ENCODE measurements at regions not wholly inside any gene's neighbourhood (a gene's known extent, or its start where the extent isn't known, plus 50 kb on each side); places are given as distances from the start of the nearest gene placed in this dataset.

GRCh38 chr5:106493910-106494309, 1176.8 kb downstream of the EFNA5 start:
- TF ChIP-seq CREB5 (CRISPR knock-in tag; IDR thresholded peaks at IDR 0.05; ENCODE audit: low read depth) (no peak), OSR1 (CRISPR knock-in tag; IDR thresholded peaks at IDR 0.05) (no peak), ZFP30 (CRISPR knock-in tag; IDR thresholded peaks at IDR 0.05) (no peak), GLIS3 (CRISPR knock-in tag; IDR thresholded peaks at IDR 0.05) (no peak), ISL1 (CRISPR knock-in tag; IDR thresholded peaks at IDR 0.05) (no peak)
- TF ChIP-seq, protein P1, sequence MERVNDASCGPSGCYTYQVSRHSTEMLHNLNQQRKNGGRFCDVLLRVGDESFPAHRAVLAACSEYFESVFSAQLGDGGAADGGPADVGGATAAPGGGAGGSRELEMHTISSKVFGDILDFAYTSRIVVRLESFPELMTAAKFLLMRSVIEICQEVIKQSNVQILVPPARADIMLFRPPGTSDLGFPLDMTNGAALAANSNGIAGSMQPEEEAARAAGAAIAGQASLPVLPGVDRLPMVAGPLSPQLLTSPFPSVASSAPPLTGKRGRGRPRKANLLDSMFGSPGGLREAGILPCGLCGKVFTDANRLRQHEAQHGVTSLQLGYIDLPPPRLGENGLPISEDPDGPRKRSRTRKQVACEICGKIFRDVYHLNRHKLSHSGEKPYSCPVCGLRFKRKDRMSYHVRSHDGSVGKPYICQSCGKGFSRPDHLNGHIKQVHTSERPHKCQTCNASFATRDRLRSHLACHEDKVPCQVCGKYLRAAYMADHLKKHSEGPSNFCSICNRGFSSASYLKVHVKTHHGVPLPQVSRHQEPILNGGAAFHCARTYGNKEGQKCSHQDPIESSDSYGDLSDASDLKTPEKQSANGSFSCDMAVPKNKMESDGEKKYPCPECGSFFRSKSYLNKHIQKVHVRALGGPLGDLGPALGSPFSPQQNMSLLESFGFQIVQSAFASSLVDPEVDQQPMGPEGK (CRISPR knock-in tag; IDR thresholded peaks at IDR 0.05; ENCODE audit: borderline replicate concordance), result no peak
- no peak for ATAC-seq

GRCh38 chr5:106489004-106489403, 1181.7 kb downstream of the EFNA5 start:
- no peak for ATAC-seq
- TF ChIP-seq ZFP3 (CRISPR knock-in tag; IDR thresholded peaks at IDR 0.05) (no peak), ZNF70 (CRISPR knock-in tag; IDR thresholded peaks at IDR 0.05) (no peak), GLIS3 (CRISPR knock-in tag; IDR thresholded peaks at IDR 0.05) (no peak)

GRCh38 chr5:106488407-106488806, 1182.3 kb downstream of the EFNA5 start:
- TF ChIP-seq, protein P2, sequence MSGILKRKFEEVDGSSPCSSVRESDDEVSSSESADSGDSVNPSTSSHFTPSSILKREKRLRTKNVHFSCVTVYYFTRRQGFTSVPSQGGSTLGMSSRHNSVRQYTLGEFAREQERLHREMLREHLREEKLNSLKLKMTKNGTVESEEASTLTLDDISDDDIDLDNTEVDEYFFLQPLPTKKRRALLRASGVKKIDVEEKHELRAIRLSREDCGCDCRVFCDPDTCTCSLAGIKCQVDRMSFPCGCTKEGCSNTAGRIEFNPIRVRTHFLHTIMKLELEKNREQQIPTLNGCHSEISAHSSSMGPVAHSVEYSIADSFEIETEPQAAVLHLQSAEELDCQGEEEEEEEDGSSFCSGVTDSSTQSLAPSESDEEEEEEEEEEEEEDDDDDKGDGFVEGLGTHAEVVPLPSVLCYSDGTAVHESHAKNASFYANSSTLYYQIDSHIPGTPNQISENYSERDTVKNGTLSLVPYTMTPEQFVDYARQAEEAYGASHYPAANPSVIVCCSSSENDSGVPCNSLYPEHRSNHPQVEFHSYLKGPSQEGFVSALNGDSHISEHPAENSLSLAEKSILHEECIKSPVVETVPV (CRISPR knock-in tag; IDR thresholded peaks at IDR 0.05), result no peak
- TF ChIP-seq, protein P1 (CRISPR knock-in tag; IDR thresholded peaks at IDR 0.05; ENCODE audit: borderline replicate concordance), result no peak
- TF ChIP-seq ZFP3 (CRISPR knock-in tag; IDR thresholded peaks at IDR 0.05) (no peak), TSHZ2 (CRISPR knock-in tag; IDR thresholded peaks at IDR 0.05) (no peak), BACH2 (CRISPR knock-in tag; IDR thresholded peaks at IDR 0.05; ENCODE audit: borderline replicate concordance) (no peak), ZC3H10 (CRISPR knock-in tag; IDR thresholded peaks at IDR 0.05) (no peak), CREB5 (CRISPR knock-in tag; IDR thresholded peaks at IDR 0.05; ENCODE audit: low read depth) (no peak)
- ATAC-seq, result no peak

- ATAC-seq, result no peak
- no peak for TF ChIP-seq CREB5 (CRISPR knock-in tag; IDR thresholded peaks at IDR 0.05; ENCODE audit: low read depth)
- TF ChIP-seq ESRRG (CRISPR knock-in tag; IDR thresholded peaks at IDR 0.05), result no peak
- no peak for TF ChIP-seq ZNF565 (CRISPR knock-in tag; conservative IDR thresholded peaks at IDR 0.05; ENCODE audit: low read depth)
- TF ChIP-seq, protein P2 (CRISPR knock-in tag; IDR thresholded peaks at IDR 0.05), result no peak
- TF ChIP-seq ZNF8 (CRISPR knock-in tag; IDR thresholded peaks at IDR 0.05), result no peak
- TF ChIP-seq ARNTL (CRISPR knock-in tag; IDR thresholded peaks at IDR 0.05; ENCODE audit: borderline replicate concordance, low read depth), result no peak
- TF ChIP-seq GLIS3 (CRISPR knock-in tag; IDR thresholded peaks at IDR 0.05), result no peak
- no peak for TF ChIP-seq TSHZ2 (CRISPR knock-in tag; IDR thresholded peaks at IDR 0.05)
- no peak for TF ChIP-seq ISL1 (CRISPR knock-in tag; IDR thresholded peaks at IDR 0.05)
- TF ChIP-seq TOX (CRISPR knock-in tag; IDR thresholded peaks at IDR 0.05; ENCODE audit: borderline replicate concordance), result no peak
- TF ChIP-seq TCF4 (CRISPR knock-in tag; IDR thresholded peaks at IDR 0.05; ENCODE audit: borderline replicate concordance), result no peak
- TF ChIP-seq ZC3H10 (CRISPR knock-in tag; IDR thresholded peaks at IDR 0.05), result no peak
Observed at GRCh38 chr5:106481374-106481773, 1189.4 kb downstream of the EFNA5 start.
